Adrenal gland (tissue), 9 donors: ENCODE measurements at regions not wholly inside any gene's neighbourhood (a gene's known extent, or its start where the extent isn't known, plus 50 kb on each side); places are given as distances from the start of the nearest gene placed in this dataset.

Experiments
- DNase-seq, 7 donors: peaks; one replicate each; pipeline ENCODE4 v3.0.0-alpha.2; 2019 to 2020
- H3K27ac ChIP-seq, 5 donors: fragments of 200-600 bp; sonication (generic) in 4 of 5; 1 replicate in 3 of 5; 2 replicates in 2 of 5; pipeline versions ENCODE4 v1.5.1 to v1.8.0; 2016 to 2020; ENCODE audit warnings: mild to moderate bottlenecking in 1 of 5
- H3K27me3 ChIP-seq: fragments of 200-600 bp; 2 replicates; pipeline ENCODE4 v1.8.0; 2021
- H3K36me3 ChIP-seq, 2 donors: fragments of 200-600 bp; replicated peaks in 1 of 2; 1 replicate in 1 of 2; 2 replicates in 1 of 2; pipeline versions ENCODE4 v1.5.1 to v1.8.0; 2018 to 2022
- H3K4me1 ChIP-seq, 2 donors: fragments of 200-600 bp; replicated peaks in 1 of 2; 1 replicate in 1 of 2; 2 replicates in 1 of 2; pipeline versions ENCODE4 v1.5.1 to v1.8.0; 2018 to 2021
- H3K4me3 ChIP-seq, 4 donors: fragments of 200-600 bp; sonication (generic) in 3 of 4; one replicate each; pipeline ENCODE4 v1.5.1; 2016 to 2018
- H3K9me3 ChIP-seq, 3 donors: fragments of 200-600 bp; sonication (generic) in 1 of 3; replicated peaks in 1 of 3; 1 replicate in 2 of 3; 2 replicates in 1 of 3; pipeline versions ENCODE4 v1.5.1 to v1.8.0; 2016 to 2021
- POLR2A ChIP-seq, 2 donors: fragments of 450-650 bp; IDR thresholded peaks; one replicate each; pipeline ENCODE4 v1.6.1; 2017; ENCODE audit warnings: antibody characterized with exemption in 2 of 2, mild to moderate bottlenecking in 2 of 2, moderate library complexity in 1 of 2
- WGBS, 4 donors: extraction: QIAGEN DNeasy Blood & Tissue Kit in 2 of 4; methylation state at CpG; one replicate each; pipeline versions ENCODE4 v1.1.5 to v1.1.7; 2013 to 2017; 5-methylcytosine and 5-hydroxymethylcytosine counted together
- intact Hi-C, 2 donors: fragments of 100-400 bp; cut with DNase I; formaldehyde crosslinking; loops; one replicate each; pipeline versions ENCODE4 v1.14.1 to v1.15.0; 2022 to 2023
- TF ChIP-seq, protein P1 (sequence below), 6 experiments: fragments of 450-650 bp in 4 of 6; fragments of 200-600 bp in 2 of 6; sonication (generic) in 1 of 6; IDR thresholded peaks; 1 replicate in 5 of 6; 2 replicates in 1 of 6; pipeline versions ENCODE4 v1.5.1 to v1.8.0; 2016 to 2021; ENCODE audit warnings: antibody characterized with exemption in 6 of 6, mild to moderate bottlenecking in 2 of 6, moderate library complexity in 1 of 6
- donor health status: healthy with polysubstance abuse.
- donor health status: Bipolar disorder and iron deficiency.
- donor health status: DM: yes; HTN: yes; CAD: no.
- donor health status: DM: no; HTN: no; CAD: no.
- donor health status: DM: no; HTN: no; CAD: no.

DNA sequence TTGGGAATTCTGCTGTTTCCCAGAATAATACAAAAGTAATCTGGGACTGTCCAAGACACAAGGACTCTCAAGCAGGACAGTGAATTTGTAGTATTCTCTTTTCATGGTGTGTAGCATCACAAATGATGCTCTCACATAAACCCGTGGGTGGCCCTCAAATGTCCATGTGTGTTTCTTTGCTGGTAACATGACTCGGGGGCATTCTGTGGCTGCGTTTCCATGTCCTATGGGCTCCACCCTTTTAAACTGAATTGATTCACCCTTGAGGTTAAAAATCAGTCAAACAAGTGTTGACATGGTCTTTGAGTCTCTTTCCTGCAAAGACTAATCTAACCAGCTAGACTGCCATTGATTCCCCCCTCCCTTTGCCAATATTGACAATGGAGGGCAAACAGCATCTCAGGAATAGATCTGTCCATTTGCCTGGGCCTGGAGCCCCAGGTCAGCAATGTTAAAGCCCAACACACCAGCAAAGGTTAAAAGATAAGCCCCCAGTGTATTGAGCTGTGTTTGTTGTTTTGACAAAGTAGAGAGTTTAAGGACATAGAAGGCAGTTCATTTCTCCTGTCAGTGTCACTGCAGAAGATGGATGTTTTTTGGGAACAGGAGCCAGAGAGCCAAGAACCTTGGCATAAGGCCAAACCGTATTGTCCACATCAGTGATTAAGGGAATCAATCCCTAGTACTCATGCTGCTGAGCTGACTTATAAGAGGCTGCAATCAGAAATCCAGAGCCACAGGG, 117.1 kb upstream of the COX10 start:
- intact Hi-C loops: no loop called here
- no peaks in the 10 kb centered on the region for H3K9me3 ChIP-seq
- H3K27ac ChIP-seq: no peak overlapping the region
- no peak overlapping the region for H3K4me3 ChIP-seq
- peak in 4 of 7 donors; percentile 11 to 54 (median 32) for DNase-seq
- no peaks in the 10 kb centered on the region for H3K4me1 ChIP-seq
- TF ChIP-seq, protein P1, sequence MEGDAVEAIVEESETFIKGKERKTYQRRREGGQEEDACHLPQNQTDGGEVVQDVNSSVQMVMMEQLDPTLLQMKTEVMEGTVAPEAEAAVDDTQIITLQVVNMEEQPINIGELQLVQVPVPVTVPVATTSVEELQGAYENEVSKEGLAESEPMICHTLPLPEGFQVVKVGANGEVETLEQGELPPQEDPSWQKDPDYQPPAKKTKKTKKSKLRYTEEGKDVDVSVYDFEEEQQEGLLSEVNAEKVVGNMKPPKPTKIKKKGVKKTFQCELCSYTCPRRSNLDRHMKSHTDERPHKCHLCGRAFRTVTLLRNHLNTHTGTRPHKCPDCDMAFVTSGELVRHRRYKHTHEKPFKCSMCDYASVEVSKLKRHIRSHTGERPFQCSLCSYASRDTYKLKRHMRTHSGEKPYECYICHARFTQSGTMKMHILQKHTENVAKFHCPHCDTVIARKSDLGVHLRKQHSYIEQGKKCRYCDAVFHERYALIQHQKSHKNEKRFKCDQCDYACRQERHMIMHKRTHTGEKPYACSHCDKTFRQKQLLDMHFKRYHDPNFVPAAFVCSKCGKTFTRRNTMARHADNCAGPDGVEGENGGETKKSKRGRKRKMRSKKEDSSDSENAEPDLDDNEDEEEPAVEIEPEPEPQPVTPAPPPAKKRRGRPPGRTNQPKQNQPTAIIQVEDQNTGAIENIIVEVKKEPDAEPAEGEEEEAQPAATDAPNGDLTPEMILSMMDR (IDR thresholded peaks at IDR 0.05): no peak
- TF ChIP-seq POLR2A (IDR thresholded peaks at IDR 0.05): no peak
- WGBS, 4 donors: 53 to 76% (median 58%) methylated on average over 4 of the region's 4 CpGs
- H3K36me3 ChIP-seq: no peaks in the 10 kb centered on the region
- H3K27me3 ChIP-seq: no peaks in the 10 kb centered on the region

DNA sequence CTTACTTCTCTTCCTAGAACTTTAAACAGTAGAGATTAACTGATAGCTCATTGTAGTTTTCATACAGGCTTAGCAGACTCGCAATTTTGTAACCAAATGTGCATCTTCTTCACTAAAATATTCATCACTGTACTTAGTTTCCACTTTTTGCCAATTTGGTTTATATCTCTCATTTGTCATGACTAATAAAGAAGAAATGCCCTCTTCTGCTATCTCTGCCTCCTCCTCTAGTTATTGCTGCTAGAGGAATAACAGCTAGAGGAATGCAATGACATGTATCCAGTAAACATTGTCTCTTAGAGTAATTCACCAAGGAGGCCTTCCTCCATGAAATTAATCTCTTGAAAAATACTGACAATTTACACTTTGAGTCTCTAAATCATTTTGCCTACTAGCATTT, 115.5 kb upstream of the COX10 start:
- Histone ChIP-seq H3K4me1 (peaks cover 5 to 8% of the 10 kb centered on the region in 2 donors), H3K36me3 (no peaks in the 10 kb centered on the region), H3K4me3 (no peak overlapping the region), H3K27me3 (no peaks in the 10 kb centered on the region), H3K9me3 (no peaks in the 10 kb centered on the region), H3K27ac (no peak overlapping the region)
- 0% methylated on average over 1 of the region's 1 CpG for WGBS, 4 donors
- no peak for DNase-seq
- intact Hi-C loops: no loop called here
- TF ChIP-seq, protein P1 (IDR thresholded peaks at IDR 0.05): no peak
- no peak for TF ChIP-seq POLR2A (IDR thresholded peaks at IDR 0.05)

DNA sequence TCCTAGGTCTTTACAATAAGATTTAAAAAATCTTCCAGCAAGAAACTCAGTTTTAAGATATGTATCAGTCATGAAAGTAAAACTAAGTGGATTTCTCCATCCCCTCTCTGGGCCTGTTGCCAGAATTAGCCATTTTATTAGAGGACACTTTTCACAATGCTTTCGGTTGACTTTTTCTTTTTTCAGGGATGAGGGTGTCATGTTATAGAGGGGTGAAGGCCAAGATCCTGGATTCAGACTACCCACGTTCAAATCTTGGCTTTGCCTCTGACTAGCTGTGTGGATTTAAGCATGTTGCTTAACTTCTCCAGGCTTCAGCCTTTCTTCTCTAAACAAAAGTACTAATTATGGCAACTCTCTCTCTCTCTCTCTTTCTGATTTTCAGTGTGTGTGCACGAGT, 111.7 kb upstream of the COX10 start:
- intact Hi-C loops: no loop called here
- TF ChIP-seq, protein P1 (IDR thresholded peaks at IDR 0.05): no peak
- no peak for TF ChIP-seq POLR2A (IDR thresholded peaks at IDR 0.05)
- H3K4me3 ChIP-seq: no peak overlapping the region
- H3K4me1 ChIP-seq: peaks cover 5 to 8% of the 10 kb centered on the region in 2 donors
- no peaks in the 10 kb centered on the region for H3K27me3 ChIP-seq
- no peaks in the 10 kb centered on the region for H3K9me3 ChIP-seq
- WGBS, 4 donors: 27 to 43% (median 39%) methylated on average over 3 of the region's 3 CpGs
- no peak overlapping the region for H3K27ac ChIP-seq
- no peaks in the 10 kb centered on the region for H3K36me3 ChIP-seq
- DNase-seq: peak in 6 of 7 donors; percentile 30 to 76 (median 48)

DNA sequence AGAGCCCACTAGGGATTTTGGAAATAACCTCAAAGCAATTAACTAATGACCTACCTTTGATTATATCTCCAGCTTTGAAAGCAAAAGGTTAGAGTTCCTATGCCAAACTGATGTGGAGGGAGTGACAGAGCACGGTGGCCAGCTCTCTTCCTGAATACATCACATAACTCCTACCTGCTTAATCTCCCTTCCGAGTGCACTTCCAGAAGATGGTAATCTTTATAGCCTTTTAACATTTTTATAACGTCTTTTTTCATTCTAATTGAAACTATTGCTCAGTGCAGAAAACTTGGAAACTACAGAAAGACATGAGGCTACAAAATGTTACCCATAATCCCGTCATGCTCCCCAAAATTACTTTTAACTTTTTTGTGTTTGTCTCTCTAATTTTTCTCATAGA, 110.5 kb upstream of the COX10 start:
- H3K27ac ChIP-seq: no peak overlapping the region
- H3K9me3 ChIP-seq: no peaks in the 10 kb centered on the region
- WGBS, 4 donors: 89 to 93% (median 90%) methylated on average over 4 of the region's 4 CpGs
- intact Hi-C loops: no loop called here
- no peaks in the 10 kb centered on the region for H3K27me3 ChIP-seq
- no peak overlapping the region for H3K4me3 ChIP-seq
- peaks cover 5 to 8% of the 10 kb centered on the region in 2 donors for H3K4me1 ChIP-seq
- TF ChIP-seq, protein P1 (IDR thresholded peaks at IDR 0.05): no peak
- no peak for TF ChIP-seq POLR2A (IDR thresholded peaks at IDR 0.05)
- no peak for DNase-seq
- no peaks in the 10 kb centered on the region for H3K36me3 ChIP-seq
